ENCODE measurements at regions not wholly inside any gene's neighbourhood (a gene's known extent, or its start where the extent isn't known, plus 50 kb on each side); places are given as distances from the start of the nearest gene placed in this dataset.

GRCh38 chr11:26026078-26026477 lies 305.9 kb upstream of the ANO3 start:
- no peak for DNase-seq (ENCODE audit: extremely low spot score, unreplicated experiment)
- no peak overlapping the region for H3K4me3 Mint-ChIP-seq
- no peaks in the 10 kb centered on the region for H3K27me3 Mint-ChIP-seq
- no peaks in the 10 kb centered on the region for H3K36me3 Mint-ChIP-seq
- peaks cover 4% of the 10 kb centered on the region for H3K9me3 Mint-ChIP-seq
- H3K4me1 Mint-ChIP-seq (ENCODE audit: unreplicated experiment) = peaks cover 4% of the 10 kb centered on the region
- H3K27ac Mint-ChIP-seq = no peak overlapping the region
- TF ChIP-seq CTCF (conservative IDR thresholded peaks at IDR 0.05) = no peak

GRCh38 chr11:26027887-26028286 lies 304.0 kb upstream of the ANO3 start:
- Mint-ChIP-seq H3K9me3 (peaks cover 4% of the 10 kb centered on the region), H3K27me3 (no peaks in the 10 kb centered on the region), H3K27ac (no peak overlapping the region), H3K4me3 (no peak overlapping the region), H3K36me3 (no peaks in the 10 kb centered on the region), H3K4me1 (ENCODE audit: unreplicated experiment) (peaks cover 4% of the 10 kb centered on the region)
- no peak for DNase-seq (ENCODE audit: extremely low spot score, unreplicated experiment)
- no peak for TF ChIP-seq CTCF (conservative IDR thresholded peaks at IDR 0.05)

- H3K9me3 Mint-ChIP-seq = peaks cover 4% of the 10 kb centered on the region
- H3K4me1 Mint-ChIP-seq (ENCODE audit: unreplicated experiment) = peaks cover 1% of the 10 kb centered on the region
- no peak overlapping the region for H3K27ac Mint-ChIP-seq
- H3K4me3 Mint-ChIP-seq = no peak overlapping the region
- DNase-seq (ENCODE audit: extremely low spot score, unreplicated experiment) = no peak
- H3K27me3 Mint-ChIP-seq = no peaks in the 10 kb centered on the region
- no peak for TF ChIP-seq CTCF (conservative IDR thresholded peaks at IDR 0.05)
- H3K36me3 Mint-ChIP-seq = no peaks in the 10 kb centered on the region
These were observed 303.5 kb upstream of the ANO3 start for GRCh38 chr11:26028393-26028911.

GRCh38 chr11:26030399-26030798 lies 301.5 kb upstream of the ANO3 start:
- no peak for TF ChIP-seq CTCF (conservative IDR thresholded peaks at IDR 0.05)
- no peaks in the 10 kb centered on the region for H3K36me3 Mint-ChIP-seq
- H3K4me1 Mint-ChIP-seq (ENCODE audit: unreplicated experiment) = no peaks in the 10 kb centered on the region
- DNase-seq (ENCODE audit: extremely low spot score, unreplicated experiment) = no peak
- H3K9me3 Mint-ChIP-seq = peaks cover 4% of the 10 kb centered on the region
- no peak overlapping the region for H3K27ac Mint-ChIP-seq
- no peaks in the 10 kb centered on the region for H3K27me3 Mint-ChIP-seq
- no peak overlapping the region for H3K4me3 Mint-ChIP-seq

- no peak for TF ChIP-seq CTCF (conservative IDR thresholded peaks at IDR 0.05)
- no peak overlapping the region for H3K4me3 Mint-ChIP-seq
- DNase-seq (ENCODE audit: extremely low spot score, unreplicated experiment) = no peak
- H3K36me3 Mint-ChIP-seq = no peaks in the 10 kb centered on the region
- peaks cover 4% of the 10 kb centered on the region for H3K9me3 Mint-ChIP-seq
- H3K27ac Mint-ChIP-seq = no peak overlapping the region
- no peaks in the 10 kb centered on the region for H3K27me3 Mint-ChIP-seq
- no peaks in the 10 kb centered on the region for H3K4me1 Mint-ChIP-seq (ENCODE audit: unreplicated experiment)
These were observed 299.7 kb upstream of the ANO3 start for GRCh38 chr11:26032241-26032640.

GRCh38 chr11:26035696-26036095 lies 296.2 kb upstream of the ANO3 start:
- Mint-ChIP-seq H3K4me1 (ENCODE audit: unreplicated experiment) (no peaks in the 10 kb centered on the region), H3K27me3 (no peaks in the 10 kb centered on the region), H3K36me3 (no peaks in the 10 kb centered on the region), H3K4me3 (no peak overlapping the region), H3K9me3 (no peaks in the 10 kb centered on the region), H3K27ac (no peak overlapping the region)
- no peak for DNase-seq (ENCODE audit: extremely low spot score, unreplicated experiment)
- TF ChIP-seq CTCF (conservative IDR thresholded peaks at IDR 0.05) = no peak

Measured in type B pancreatic cell (in vitro differentiated cells).